Psoas muscle (tissue), 7 donors: ENCODE measurements at regions not wholly inside any gene's neighbourhood (a gene's known extent, or its start where the extent isn't known, plus 50 kb on each side); places are given as distances from the start of the nearest gene placed in this dataset.

ENCODE experiments used
- ATAC-seq, 4 donors: fragments of 200-7000 bp; cut with Tn5 transposase; one replicate each; pipeline ENCODE4 v1.9.1; 2020; ENCODE audit warnings: moderate library complexity in 3 of 4, mild to moderate bottlenecking in 2 of 4
- DNase-seq, 2 donors: peaks; one replicate each; pipeline ENCODE4 v3.0.0-alpha.2; 2020
- H3K27ac ChIP-seq: fragments of 200-600 bp; one replicate; pipeline ENCODE4 v1.8.0; 2022
- H3K27me3 ChIP-seq, 3 donors: fragments of 200-600 bp in 1 of 3; one replicate each; pipeline versions ENCODE4 v1.6.1 to v1.8.0; 2013 to 2022; ENCODE audit warnings: low read length in 2 of 3, mild to moderate bottlenecking in 2 of 3, moderate library complexity in 1 of 3; ENCODE audit not compliant: insufficient read depth in 3 of 3
- H3K36me3 ChIP-seq, 2 donors: fragments of 200-600 bp in 1 of 2; one replicate each; pipeline versions ENCODE4 v1.6.1 to v1.8.0; 2013 to 2022; ENCODE audit warnings: low read depth in 1 of 2, mild to moderate bottlenecking in 1 of 2, moderate library complexity in 1 of 2; ENCODE audit not compliant: insufficient read depth in 1 of 2
- H3K4me1 ChIP-seq: fragments of 200-600 bp; one replicate; pipeline ENCODE4 v1.8.0; 2022
- H3K4me3 ChIP-seq: fragments of 200-600 bp; one replicate; pipeline ENCODE4 v1.8.0; 2022; ENCODE audit warnings: mild to moderate bottlenecking
- H3K9me3 ChIP-seq: fragments of 200-600 bp; one replicate; pipeline ENCODE4 v1.8.0; 2022
- WGBS, 3 donors: extraction: QIAGEN DNeasy Blood & Tissue Kit; methylation state at CpG; one replicate each; pipeline versions ENCODE4 v1.1.6 to v1.1.7; 2013; 5-methylcytosine and 5-hydroxymethylcytosine counted together
- intact Hi-C, 2 donors: fragments of 100-400 bp; cut with DNase I; formaldehyde crosslinking; loops; one replicate each; pipeline versions ENCODE4 v1.11.0 to v1.14.2; 2022
- TF ChIP-seq, protein P1 (sequence below): fragments of 200-600 bp; IDR thresholded peaks from one replicate; pipeline ENCODE4 v1.8.0; 2022; ENCODE audit warnings: antibody characterized with exemption
- donor health status: healthy with polysubstance abuse.
- donor health status: DM: no; HTN: no; CAD: no; lungs with moderate emphysema.
- donor health status: Bipolar disorder and iron deficiency.
- donor health status: healthy.
- donor health status: DM: yes; HTN: yes; CAD: no.
- donor health status: DM: no; HTN: no; CAD: no.
- donor health status: DM: yes; HTN: yes; CAD: no.

DNA sequence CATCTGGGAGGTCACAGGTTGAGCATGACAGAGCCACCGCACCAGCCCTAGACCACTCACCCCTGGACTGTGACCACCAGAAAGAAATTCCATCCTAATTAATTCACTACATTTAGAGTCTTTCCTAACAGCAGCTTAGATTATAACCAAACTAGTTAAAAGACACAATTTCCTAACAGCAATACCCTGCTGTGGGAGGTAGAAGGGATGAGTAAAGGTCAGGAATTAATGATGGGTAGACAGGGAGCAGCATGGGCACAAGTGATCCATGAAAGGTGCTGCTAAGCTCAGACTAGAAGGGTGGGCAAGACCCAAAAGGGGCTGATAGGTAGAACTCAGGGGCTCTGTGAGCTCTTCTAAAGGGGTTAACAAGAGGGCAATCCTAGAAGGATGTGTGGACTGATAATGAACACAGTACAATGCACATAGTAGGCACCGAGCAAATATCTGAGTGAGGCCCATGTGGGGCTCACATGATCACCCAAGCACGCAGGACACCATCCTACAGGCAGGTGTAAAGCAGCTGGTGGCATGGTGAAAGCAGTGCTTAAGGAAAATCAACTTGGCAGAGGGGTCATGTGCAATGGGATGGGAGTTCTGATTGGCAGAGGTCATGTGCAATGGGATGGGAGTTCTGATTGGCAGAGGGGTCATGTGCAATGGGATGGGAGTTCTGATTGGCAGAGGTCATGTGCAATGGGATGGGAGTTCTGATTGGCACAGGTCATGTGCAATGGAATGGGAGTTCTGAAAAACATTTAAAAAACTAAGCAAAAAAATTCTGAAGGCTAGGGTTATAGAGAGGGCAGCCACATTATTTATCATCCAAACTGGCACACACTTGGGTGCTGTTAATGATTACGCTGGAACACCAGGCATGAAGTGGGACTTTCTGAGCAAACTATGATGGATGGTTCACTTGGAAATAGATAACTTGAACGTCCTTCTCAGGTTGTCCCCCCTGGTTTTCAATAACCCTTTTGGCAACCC lies 188.2 kb upstream of the FOXQ1 start:
- TF ChIP-seq, protein P1, sequence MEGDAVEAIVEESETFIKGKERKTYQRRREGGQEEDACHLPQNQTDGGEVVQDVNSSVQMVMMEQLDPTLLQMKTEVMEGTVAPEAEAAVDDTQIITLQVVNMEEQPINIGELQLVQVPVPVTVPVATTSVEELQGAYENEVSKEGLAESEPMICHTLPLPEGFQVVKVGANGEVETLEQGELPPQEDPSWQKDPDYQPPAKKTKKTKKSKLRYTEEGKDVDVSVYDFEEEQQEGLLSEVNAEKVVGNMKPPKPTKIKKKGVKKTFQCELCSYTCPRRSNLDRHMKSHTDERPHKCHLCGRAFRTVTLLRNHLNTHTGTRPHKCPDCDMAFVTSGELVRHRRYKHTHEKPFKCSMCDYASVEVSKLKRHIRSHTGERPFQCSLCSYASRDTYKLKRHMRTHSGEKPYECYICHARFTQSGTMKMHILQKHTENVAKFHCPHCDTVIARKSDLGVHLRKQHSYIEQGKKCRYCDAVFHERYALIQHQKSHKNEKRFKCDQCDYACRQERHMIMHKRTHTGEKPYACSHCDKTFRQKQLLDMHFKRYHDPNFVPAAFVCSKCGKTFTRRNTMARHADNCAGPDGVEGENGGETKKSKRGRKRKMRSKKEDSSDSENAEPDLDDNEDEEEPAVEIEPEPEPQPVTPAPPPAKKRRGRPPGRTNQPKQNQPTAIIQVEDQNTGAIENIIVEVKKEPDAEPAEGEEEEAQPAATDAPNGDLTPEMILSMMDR = no peak
- Histone ChIP-seq H3K36me3 (no peaks in the 10 kb centered on the region), H3K27ac (no peak overlapping the region), H3K4me1 (no peaks in the 10 kb centered on the region), H3K27me3 (peaks cover 0 to 1% (median 0%) of the 10 kb centered on the region in 3 donors), H3K9me3 (no peaks in the 10 kb centered on the region), H3K4me3 (no peak overlapping the region)
- ATAC-seq (no peak), DNase-seq (no peak)
- WGBS, 3 donors = 68 to 79% (median 75%) methylated on average over 5 of the region's 5 CpGs
- intact Hi-C loops = loop anchor here in 1 of 2 donors (10.0 kb wide), 1 partner anchor 191 kb away; the partner anchor contains the start of gene FOXQ1

DNA sequence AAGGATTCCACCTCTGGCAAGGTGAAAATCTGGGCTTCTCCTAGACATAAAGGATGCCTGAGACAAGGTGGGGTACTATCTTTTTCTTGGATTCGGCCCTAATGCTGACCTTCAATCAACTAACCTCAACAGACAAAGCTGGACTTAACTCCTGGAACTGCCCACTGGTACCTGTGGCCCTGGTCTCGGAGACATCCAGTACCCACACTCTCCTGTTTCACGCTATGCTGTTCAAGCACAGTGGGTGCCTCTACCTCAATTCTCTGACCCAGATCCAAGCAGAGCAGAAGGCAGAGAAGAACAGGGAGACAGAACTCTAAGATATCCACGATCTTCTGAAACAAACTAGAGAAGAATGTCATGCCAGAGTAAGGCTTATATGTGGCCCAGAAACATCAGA lies 189.8 kb upstream of the FOXQ1 start:
- DNase-seq (no peak), ATAC-seq (no peak)
- Histone ChIP-seq H3K27me3 (peaks cover 0 to 1% (median 0%) of the 10 kb centered on the region in 3 donors), H3K9me3 (no peaks in the 10 kb centered on the region), H3K36me3 (no peaks in the 10 kb centered on the region), H3K4me3 (no peak overlapping the region), H3K27ac (no peak overlapping the region), H3K4me1 (no peaks in the 10 kb centered on the region)
- TF ChIP-seq, protein P1 = no peak
- WGBS, 3 donors = 89 to 96% (median 90%) methylated on average over 4 of the region's 4 CpGs
- intact Hi-C loops = loop anchor here in 1 of 2 donors (10.0 kb wide), 1 partner anchor 193 kb away; the partner anchor contains the start of gene FOXQ1

DNA sequence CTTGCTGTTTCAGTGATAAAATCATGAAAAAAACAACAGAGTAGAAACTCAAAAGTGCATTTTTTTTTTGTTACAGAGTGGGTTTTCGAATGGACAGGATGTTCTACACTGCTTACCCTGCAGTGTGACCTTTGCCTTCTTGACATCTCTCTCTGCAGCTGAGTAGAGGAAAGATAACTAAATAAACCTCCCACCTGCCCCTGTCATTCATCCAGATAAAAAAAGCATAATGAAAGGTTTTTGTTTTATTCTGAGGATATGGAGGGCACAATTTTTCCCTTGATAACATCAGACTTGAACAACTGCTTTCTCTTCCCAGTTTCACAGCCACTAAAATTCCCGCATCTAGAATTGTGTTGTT lies 193.6 kb upstream of the FOXQ1 start:
- H3K27ac ChIP-seq = no peak overlapping the region
- intact Hi-C loops = no loop called here
- peaks cover 0 to 1% (median 0%) of the 10 kb centered on the region in 3 donors for H3K27me3 ChIP-seq
- 21 to 41% (median 31%) methylated on average over 2 of the region's 2 CpGs for WGBS, 3 donors
- ATAC-seq (no peak), DNase-seq (no peak)
- no peaks in the 10 kb centered on the region for H3K36me3 ChIP-seq
- no peaks in the 10 kb centered on the region for H3K4me1 ChIP-seq
- H3K9me3 ChIP-seq = no peaks in the 10 kb centered on the region
- TF ChIP-seq, protein P1 = no peak
- no peak overlapping the region for H3K4me3 ChIP-seq

DNA sequence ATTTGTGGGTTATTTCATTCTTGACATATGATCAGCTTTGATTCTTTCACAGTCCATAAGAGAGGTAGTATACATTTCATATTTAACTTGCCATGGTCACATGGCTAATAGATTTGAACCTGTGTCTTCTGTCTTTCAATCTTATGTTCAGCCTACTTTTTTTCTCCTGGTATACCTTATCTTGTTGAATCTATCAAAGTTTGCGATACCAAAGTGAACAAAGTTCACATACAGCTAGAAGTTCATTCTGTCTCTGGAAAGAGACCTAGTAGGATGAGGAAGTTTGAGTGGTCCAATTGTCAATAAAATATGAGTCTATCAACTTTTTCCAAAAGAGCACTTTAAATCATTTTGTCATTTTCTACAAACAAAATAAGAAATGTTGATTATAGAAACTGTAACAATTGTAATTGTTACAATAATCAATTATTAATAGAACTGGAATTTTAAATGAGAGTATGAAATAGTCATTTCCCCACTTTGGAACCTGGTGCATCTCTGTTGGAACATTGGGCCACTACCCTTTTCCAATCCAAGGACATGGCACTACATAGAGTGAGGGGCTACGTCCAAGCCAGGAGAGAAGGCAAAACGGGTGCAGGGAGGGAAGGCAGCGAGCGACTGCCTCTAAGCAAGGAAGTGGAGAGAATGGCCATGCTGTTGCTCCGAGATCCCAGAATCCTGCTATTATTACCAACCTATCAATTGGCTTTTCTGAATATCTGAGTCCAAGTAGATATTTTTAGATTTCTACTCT lies 194.2 kb upstream of the FOXQ1 start:
- Histone ChIP-seq H3K9me3 (no peaks in the 10 kb centered on the region), H3K36me3 (no peaks in the 10 kb centered on the region), H3K27ac (no peak overlapping the region), H3K4me3 (no peak overlapping the region), H3K4me1 (no peaks in the 10 kb centered on the region), H3K27me3 (no peaks in the 10 kb centered on the region)
- WGBS, 3 donors = 50 to 74% (median 59%) methylated on average over 6 of the region's 6 CpGs
- DNase-seq (no peak), ATAC-seq (no peak)
- TF ChIP-seq, protein P1 = no peak
- intact Hi-C loops = no loop called here
